SJSA1 (cell line): ENCODE measurements at regions not wholly inside any gene's neighbourhood (a gene's known extent, or its start where the extent isn't known, plus 50 kb on each side); places are given as distances from the start of the nearest gene placed in this dataset.
"Not testable (repeated sequence)": the region's sequence is repeated elsewhere in the genome, so short reads cannot be mapped to it uniquely, and the experiment has no call there.

Experiments used
- DNase-seq, 2 experiments: peaks; one replicate each; pipeline ENCODE4 v3.0.0-alpha.2; 2015 to 2020; ENCODE audit warnings: low spot score in 2 of 2, low read depth in 1 of 2
- H3K27ac ChIP-seq: fragments of 250-450 bp; sonication (Bioruptor Pico); 2 replicates; pipeline ENCODE4 v1.5.1; 2020; ENCODE audit warnings: mild to moderate bottlenecking, moderate library complexity
- H3K27me3 ChIP-seq: fragments of 250-450 bp; sonication (Bioruptor Pico); replicated peaks from 2 replicates; pipeline ENCODE4 v1.5.1; 2020; ENCODE audit warnings: mild to moderate bottlenecking, moderate library complexity
- H3K36me3 ChIP-seq: fragments of 250-450 bp; sonication (Bioruptor Pico); 2 replicates; pipeline ENCODE4 v1.5.1; 2020; ENCODE audit warnings: mild to moderate bottlenecking
- H3K4me1 ChIP-seq: fragments of 250-450 bp; sonication (Bioruptor Pico); replicated peaks from 2 replicates; pipeline ENCODE4 v1.6.1; 2021; ENCODE audit warnings: mild to moderate bottlenecking
- H3K4me3 ChIP-seq: fragments of 250-450 bp; sonication (Bioruptor Pico); 2 replicates; pipeline ENCODE4 v1.5.1; 2020; ENCODE audit warnings: mild to moderate bottlenecking
- H3K9me3 ChIP-seq: fragments of 250-450 bp; sonication (Bioruptor Pico); replicated peaks from 2 replicates; pipeline ENCODE4 v1.5.1; 2020; ENCODE audit warnings: mild to moderate bottlenecking

- Histone ChIP-seq H3K27me3 (peaks cover 4% of the 10 kb centered on the region; the same call in 1 of the 2 replicates), H3K36me3 (no peaks in the 10 kb centered on the region), H3K4me3 (no peak overlapping the region), H3K27ac (no peak overlapping the region), H3K4me1 (no peaks in the 10 kb centered on the region), H3K9me3 (0 out of 2 replicates have a peak, but pooled peaks cover 5% of the 10 kb centered on the region)
- DNase-seq: no peak
Measured at GRCh38 chr9:124118894-124119293, 107.3 kb downstream of the LHX2 start.

- DNase-seq: no peak
- Histone ChIP-seq H3K36me3 (no peaks in the 10 kb centered on the region), H3K27ac (no peak overlapping the region), H3K4me3 (no peak overlapping the region), H3K4me1 (no peaks in the 10 kb centered on the region), H3K27me3 (peaks cover 4% of the 10 kb centered on the region; the same call in 1 of the 2 replicates), H3K9me3 (0 out of 2 replicates have a peak, but pooled peaks cover 5% of the 10 kb centered on the region)
Measured at GRCh38 chr9:124120272-124120671, 108.7 kb downstream of the LHX2 start.

GRCh38 chr9:124121725-124122124, 110.2 kb downstream of the LHX2 start:
- H3K27ac ChIP-seq: no peak overlapping the region
- no peak for DNase-seq
- H3K4me1 ChIP-seq: no peaks in the 10 kb centered on the region
- H3K9me3 ChIP-seq: 0 out of 2 replicates have a peak, but pooled peaks cover 5% of the 10 kb centered on the region
- H3K27me3 ChIP-seq: peaks cover 4% of the 10 kb centered on the region; the same call in 1 of the 2 replicates
- H3K4me3 ChIP-seq: no peak overlapping the region
- no peaks in the 10 kb centered on the region for H3K36me3 ChIP-seq

DNA sequence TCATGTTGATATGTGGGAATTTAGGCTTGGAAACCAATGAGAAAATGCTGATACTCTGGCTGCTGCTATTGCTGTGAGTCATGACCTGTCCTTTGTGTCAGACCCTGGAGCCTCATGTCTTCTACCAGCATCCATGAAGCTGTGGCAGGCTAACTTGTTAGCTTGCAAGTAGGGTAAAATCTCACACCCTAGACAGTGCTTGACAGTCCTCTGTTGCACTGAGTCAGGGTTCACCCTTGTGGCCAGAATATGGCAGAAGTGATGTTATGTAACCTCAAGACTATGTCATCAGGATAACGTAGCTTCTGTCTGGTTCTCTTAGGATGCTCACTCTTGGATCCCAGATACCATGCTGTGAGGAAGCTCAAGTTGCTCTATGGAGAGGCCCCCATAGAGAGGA, 110.8 kb downstream of the LHX2 start:
- no peaks in the 10 kb centered on the region for H3K36me3 ChIP-seq
- no peak overlapping the region for H3K4me3 ChIP-seq
- H3K27ac ChIP-seq: no peak overlapping the region
- H3K27me3 ChIP-seq: peaks cover 4% of the 10 kb centered on the region; the same call in 1 of the 2 replicates
- no peaks in the 10 kb centered on the region for H3K4me1 ChIP-seq
- H3K9me3 ChIP-seq: 0 out of 2 replicates have a peak, but pooled peaks cover 5% of the 10 kb centered on the region
- no peak for DNase-seq

DNA sequence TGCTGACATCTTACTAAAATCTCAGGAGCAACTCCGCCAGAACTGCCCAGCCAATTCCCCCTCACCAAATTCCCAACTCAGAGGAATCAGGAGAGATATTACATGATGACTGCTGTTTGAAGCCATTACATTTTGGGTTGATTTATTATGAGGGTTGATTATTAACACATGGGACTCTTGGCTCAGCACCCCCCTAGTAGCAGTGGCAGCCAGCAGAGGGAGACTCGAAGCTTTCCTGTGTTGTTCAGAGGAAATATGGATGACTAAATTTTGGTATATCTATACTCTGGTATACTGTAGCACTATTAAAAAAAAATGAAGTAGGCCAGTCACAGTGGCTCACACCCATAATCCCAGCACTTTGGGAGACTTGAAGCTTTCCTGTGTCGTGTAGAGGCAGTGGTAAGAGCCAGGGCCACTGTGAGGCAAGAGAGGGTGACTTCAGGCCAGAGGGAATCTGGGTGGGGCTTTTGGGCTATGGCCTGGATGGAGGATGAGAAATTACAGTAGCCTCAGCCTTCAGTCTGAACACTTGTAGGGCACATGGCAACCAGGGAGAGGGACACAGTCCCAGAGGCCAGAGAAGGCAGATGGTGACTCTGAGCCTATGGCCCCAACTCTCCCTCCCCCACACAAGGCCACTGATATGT, 111.4 kb downstream of the LHX2 start:
- no peak for DNase-seq
- Histone ChIP-seq H3K4me3 (no peak overlapping the region), H3K27me3 (peaks cover 4% of the 10 kb centered on the region; the same call in 1 of the 2 replicates), H3K4me1 (peaks cover 2% of the 10 kb centered on the region), H3K36me3 (no peaks in the 10 kb centered on the region), H3K27ac (no peak overlapping the region), H3K9me3 (0 out of 2 replicates have a peak, but pooled peaks cover 5% of the 10 kb centered on the region)

GRCh38 chr9:124123621-124124020, 112.1 kb downstream of the LHX2 start:
- not testable (repeated sequence) for DNase-seq, H3K27me3 ChIP-seq, H3K9me3 ChIP-seq, H3K4me3 ChIP-seq, H3K27ac ChIP-seq, H3K36me3 ChIP-seq, H3K4me1 ChIP-seq

- no peaks in the 10 kb centered on the region for H3K36me3 ChIP-seq
- peaks cover 15% of the 10 kb centered on the region for H3K4me1 ChIP-seq
- no peak overlapping the region for H3K27ac ChIP-seq
- no peaks in the 10 kb centered on the region; the same call in 1 of the 2 replicates for H3K27me3 ChIP-seq
- no peak for DNase-seq
- H3K9me3 ChIP-seq: 0 out of 2 replicates have a peak, but pooled peaks cover 5% of the 10 kb centered on the region
- H3K4me3 ChIP-seq: no peak overlapping the region
Measured at GRCh38 chr9:124124729-124125650, 113.4 kb downstream of the LHX2 start.

DNA sequence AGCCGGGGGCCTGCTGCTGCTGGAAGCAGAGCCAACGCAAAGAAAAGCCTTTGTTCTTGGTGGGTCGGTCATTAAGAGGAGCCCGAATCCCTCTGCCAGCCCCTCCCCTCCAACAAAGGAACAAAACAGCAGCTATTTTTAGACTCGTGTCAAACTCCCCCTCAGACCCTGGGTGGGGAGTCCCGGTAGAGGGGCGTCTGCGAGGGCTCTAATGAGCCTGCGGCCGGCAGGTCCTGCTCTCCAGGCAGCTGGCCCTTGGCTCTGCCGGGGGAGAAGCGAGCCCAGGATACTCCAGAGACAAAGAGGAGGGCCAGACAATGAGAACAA, 114.0 kb downstream of the LHX2 start:
- Histone ChIP-seq H3K36me3 (no peaks in the 10 kb centered on the region), H3K4me1 (peaks cover 15% of the 10 kb centered on the region), H3K27ac (no peak overlapping the region), H3K9me3 (0 out of 2 replicates have a peak, but pooled peaks cover 5% of the 10 kb centered on the region), H3K27me3 (no peaks in the 10 kb centered on the region), H3K4me3 (no peak overlapping the region)
- no peak for DNase-seq

- Histone ChIP-seq H3K27me3 (no peaks in the 10 kb centered on the region), H3K27ac (no peak overlapping the region), H3K9me3 (0 out of 2 replicates have a peak, but pooled peaks cover under 1% of the 10 kb centered on the region), H3K4me1 (peaks cover 18% of the 10 kb centered on the region), H3K36me3 (no peaks in the 10 kb centered on the region), H3K4me3 (no peak overlapping the region)
- DNase-seq: peak; percentile 64 to 70
Measured at GRCh38 chr9:124126648-124127646, 115.4 kb downstream of the LHX2 start.

GRCh38 chr9:124128568-124129166, 117.1 kb downstream of the LHX2 start:
- DNase-seq: peak in 1 of 2 experiments; percentile 51
- Histone ChIP-seq H3K4me1 (peaks cover 34% of the 10 kb centered on the region), H3K4me3 (no peak overlapping the region), H3K27me3 (no peaks in the 10 kb centered on the region), H3K27ac (peak overlapping the region; percentile 20; the same call in 1 of the 2 replicates), H3K36me3 (no peaks in the 10 kb centered on the region), H3K9me3 (no peaks in the 10 kb centered on the region)

GRCh38 chr9:124130277-124131075, 118.9 kb downstream of the LHX2 start:
- no peaks in the 10 kb centered on the region for H3K9me3 ChIP-seq
- no peak overlapping the region for H3K27ac ChIP-seq
- no peak overlapping the region for H3K4me3 ChIP-seq
- peaks cover 36% of the 10 kb centered on the region for H3K4me1 ChIP-seq
- H3K36me3 ChIP-seq: no peaks in the 10 kb centered on the region
- no peak for DNase-seq
- no peaks in the 10 kb centered on the region for H3K27me3 ChIP-seq

DNA sequence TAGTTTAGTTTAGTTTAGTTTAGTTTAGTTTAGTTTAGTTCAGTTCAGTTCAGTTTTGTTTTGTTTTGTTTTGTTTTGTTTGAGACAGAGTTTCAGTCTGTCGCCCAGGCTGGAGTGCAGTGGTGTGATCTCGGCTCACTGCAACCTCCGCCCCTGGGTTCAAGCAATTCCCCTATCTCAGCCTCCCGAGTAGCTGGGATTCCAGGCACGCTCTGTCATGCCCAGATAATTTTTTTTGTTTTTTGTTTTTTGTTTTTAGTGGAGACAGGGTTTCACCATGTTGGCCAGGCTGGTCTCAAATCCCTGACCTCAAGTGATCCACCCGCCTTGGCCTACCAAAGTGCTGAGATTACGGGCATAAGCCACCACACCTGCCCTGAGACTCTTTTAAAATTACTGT, 120.0 kb downstream of the LHX2 start:
- not testable (repeated sequence) for H3K36me3 ChIP-seq, H3K27me3 ChIP-seq, H3K4me3 ChIP-seq, H3K27ac ChIP-seq, H3K9me3 ChIP-seq, DNase-seq
- peaks cover 36% of the 10 kb centered on the region for H3K4me1 ChIP-seq
